Endodermal cell (in vitro differentiated cells): ENCODE measurements at regions not wholly inside any gene's neighbourhood (a gene's known extent, or its start where the extent isn't known, plus 50 kb on each side); places are given as distances from the start of the nearest gene placed in this dataset.

Experiments used
- DNase-seq: peaks from one replicate; pipeline ENCODE4 v3.0.0-alpha.2; 2017
- H3K27ac ChIP-seq: 2 replicates; pipeline ENCODE4 v1.5.1; 2013; ENCODE audit warnings: mild to moderate bottlenecking, low read depth, low read length, moderate library complexity
- H3K27me3 ChIP-seq: 2 replicates; pipeline ENCODE4 v1.6.1; 2013; ENCODE audit warnings: mild to moderate bottlenecking, low read length, moderate library complexity; ENCODE audit not compliant: insufficient read depth, control insufficient read depth, poor library complexity, severe bottlenecking
- H3K36me3 ChIP-seq: 2 replicates; pipeline ENCODE4 v1.7.0; 2013; ENCODE audit warnings: mild to moderate bottlenecking, low read length, moderate library complexity; ENCODE audit not compliant: control insufficient read depth, insufficient read depth
- H3K4me1 ChIP-seq: one replicate; pipeline ENCODE4 v1.7.0; 2013; ENCODE audit warnings: low read length; ENCODE audit not compliant: control insufficient read depth, insufficient read depth
- H3K4me3 ChIP-seq: 2 replicates; pipeline ENCODE4 v1.5.1; 2013; ENCODE audit warnings: mild to moderate bottlenecking, low read length, moderate library complexity
- H3K9ac ChIP-seq: 2 replicates; pipeline ENCODE4 v1.6.1; 2013; ENCODE audit warnings: mild to moderate bottlenecking, low read length, moderate library complexity; ENCODE audit not compliant: poor library complexity, severe bottlenecking; ENCODE audit errors: extremely low read depth
- H3K9me3 ChIP-seq: 2 replicates; pipeline ENCODE4 v1.6.1; 2013; ENCODE audit warnings: mild to moderate bottlenecking, low read length, moderate library complexity; ENCODE audit not compliant: control insufficient read depth
- H3K27ac Mint-ChIP-seq: 2 replicates; pipeline ENCODE4 v1.8.0; 2020; ENCODE audit warnings: mixed read lengths
- H3K27me3 Mint-ChIP-seq: 2 replicates; pipeline ENCODE4 v1.8.0; 2021; ENCODE audit warnings: mild to moderate bottlenecking, mixed read lengths; ENCODE audit not compliant: insufficient read depth
- H3K36me3 Mint-ChIP-seq: 2 replicates; pipeline ENCODE4 v1.8.0; 2020; ENCODE audit warnings: low read depth, mixed read lengths
- H3K4me1 Mint-ChIP-seq: 2 replicates; pipeline ENCODE4 v1.8.0; 2020; ENCODE audit warnings: mixed read lengths
- H3K4me3 Mint-ChIP-seq: 2 replicates; pipeline ENCODE4 v1.8.0; 2020; ENCODE audit warnings: mild to moderate bottlenecking, moderate library complexity, mixed read lengths
- H3K9me3 Mint-ChIP-seq: 2 replicates; pipeline ENCODE4 v1.8.0; 2020; ENCODE audit warnings: mild to moderate bottlenecking, mixed read lengths
- WGBS, 2 experiments: methylation state at CpG; one replicate each; pipeline versions ENCODE4 v1.1.5 to v1.1.7; 2013; ENCODE audit warnings: missing lambda C conversion rate in 2 of 2, mixed read lengths in 1 of 2; ENCODE audit not compliant: insufficient coverage in 1 of 2, insufficient read length in 1 of 2; 5-methylcytosine and 5-hydroxymethylcytosine counted together
- TF ChIP-seq, protein P1 (sequence below): fragments of 200-600 bp; sonication (generic); conservative IDR thresholded peaks from 2 replicates; pipeline ENCODE4 v1.5.0; 2021; ENCODE audit warnings: antibody characterized with exemption, mild to moderate bottlenecking

DNA sequence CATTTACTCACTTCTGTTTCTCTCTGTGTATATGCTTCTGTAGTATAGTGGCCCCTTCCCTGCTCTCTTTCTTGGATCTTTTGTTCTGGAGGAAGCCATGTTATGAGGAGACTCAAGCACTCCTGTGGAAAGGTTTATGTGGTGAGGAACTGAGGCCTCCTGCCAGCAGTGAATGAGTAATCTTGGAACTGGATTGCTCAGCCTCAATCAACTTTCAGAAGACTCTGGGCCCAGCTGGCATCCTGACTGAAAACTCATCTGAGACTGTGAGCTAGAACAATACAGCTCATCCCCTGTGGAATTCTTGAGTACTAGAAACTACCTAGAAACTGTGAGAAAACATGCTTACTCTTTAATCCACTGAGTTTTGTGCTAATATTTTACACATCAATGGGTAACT is 133.1 kb upstream of the ZKSCAN2 start:
- no peaks in the 10 kb centered on the region for H3K27me3 Mint-ChIP-seq
- Histone ChIP-seq H3K4me3 (no peak overlapping the region), H3K27me3 (no peaks in the 10 kb centered on the region), H3K36me3 (no peaks in the 10 kb centered on the region), H3K4me1 (no peaks in the 10 kb centered on the region), H3K27ac (no peak overlapping the region), H3K9ac (no peak overlapping the region), H3K9me3 (peaks cover 6% of the 10 kb centered on the region)
- peaks cover 3% of the 10 kb centered on the region for H3K9me3 Mint-ChIP-seq
- no peaks in the 10 kb centered on the region for H3K4me1 Mint-ChIP-seq
- H3K27ac Mint-ChIP-seq: no peak overlapping the region
- DNase-seq: no peak
- no peaks in the 10 kb centered on the region for H3K36me3 Mint-ChIP-seq
- H3K4me3 Mint-ChIP-seq: no peak overlapping the region
- TF ChIP-seq, protein P1, sequence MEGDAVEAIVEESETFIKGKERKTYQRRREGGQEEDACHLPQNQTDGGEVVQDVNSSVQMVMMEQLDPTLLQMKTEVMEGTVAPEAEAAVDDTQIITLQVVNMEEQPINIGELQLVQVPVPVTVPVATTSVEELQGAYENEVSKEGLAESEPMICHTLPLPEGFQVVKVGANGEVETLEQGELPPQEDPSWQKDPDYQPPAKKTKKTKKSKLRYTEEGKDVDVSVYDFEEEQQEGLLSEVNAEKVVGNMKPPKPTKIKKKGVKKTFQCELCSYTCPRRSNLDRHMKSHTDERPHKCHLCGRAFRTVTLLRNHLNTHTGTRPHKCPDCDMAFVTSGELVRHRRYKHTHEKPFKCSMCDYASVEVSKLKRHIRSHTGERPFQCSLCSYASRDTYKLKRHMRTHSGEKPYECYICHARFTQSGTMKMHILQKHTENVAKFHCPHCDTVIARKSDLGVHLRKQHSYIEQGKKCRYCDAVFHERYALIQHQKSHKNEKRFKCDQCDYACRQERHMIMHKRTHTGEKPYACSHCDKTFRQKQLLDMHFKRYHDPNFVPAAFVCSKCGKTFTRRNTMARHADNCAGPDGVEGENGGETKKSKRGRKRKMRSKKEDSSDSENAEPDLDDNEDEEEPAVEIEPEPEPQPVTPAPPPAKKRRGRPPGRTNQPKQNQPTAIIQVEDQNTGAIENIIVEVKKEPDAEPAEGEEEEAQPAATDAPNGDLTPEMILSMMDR: no peak

DNA sequence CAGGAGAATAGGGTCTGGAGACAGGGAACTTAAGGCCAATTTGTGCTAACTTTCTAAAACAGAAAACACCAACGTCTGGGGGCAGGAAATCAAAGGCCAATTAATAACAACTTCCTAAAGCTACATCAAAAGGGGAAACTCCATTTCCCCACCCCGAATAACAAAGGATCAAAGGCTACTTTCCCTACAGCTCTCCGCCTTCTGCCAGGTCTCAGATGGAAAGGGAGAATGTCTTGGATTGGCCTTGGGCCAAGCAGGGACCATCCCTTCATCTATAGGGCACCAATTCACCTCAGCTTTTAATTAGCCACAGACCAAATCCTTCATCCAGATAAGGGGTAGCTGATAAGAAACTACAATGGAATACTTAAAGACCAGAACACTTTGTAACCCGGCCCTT is 116.9 kb upstream of the ZKSCAN2 start:
- H3K36me3 Mint-ChIP-seq: no peaks in the 10 kb centered on the region
- DNase-seq: peak; percentile 46
- Histone ChIP-seq H3K27ac (no peak overlapping the region), H3K9me3 (peaks cover 8% of the 10 kb centered on the region), H3K27me3 (no peaks in the 10 kb centered on the region), H3K4me3 (no peak overlapping the region), H3K36me3 (no peaks in the 10 kb centered on the region), H3K9ac (no peak overlapping the region), H3K4me1 (no peaks in the 10 kb centered on the region)
- H3K9me3 Mint-ChIP-seq: peaks cover 12% of the 10 kb centered on the region
- 55 to 73% methylated on average over 1 to 4 of the region's 4 CpGs for WGBS, 2 experiments
- TF ChIP-seq, protein P1: no peak
- H3K4me1 Mint-ChIP-seq: peaks cover 27% of the 10 kb centered on the region
- peaks cover 1% of the 10 kb centered on the region for H3K27me3 Mint-ChIP-seq
- H3K4me3 Mint-ChIP-seq: no peak overlapping the region
- no peak overlapping the region for H3K27ac Mint-ChIP-seq

DNA sequence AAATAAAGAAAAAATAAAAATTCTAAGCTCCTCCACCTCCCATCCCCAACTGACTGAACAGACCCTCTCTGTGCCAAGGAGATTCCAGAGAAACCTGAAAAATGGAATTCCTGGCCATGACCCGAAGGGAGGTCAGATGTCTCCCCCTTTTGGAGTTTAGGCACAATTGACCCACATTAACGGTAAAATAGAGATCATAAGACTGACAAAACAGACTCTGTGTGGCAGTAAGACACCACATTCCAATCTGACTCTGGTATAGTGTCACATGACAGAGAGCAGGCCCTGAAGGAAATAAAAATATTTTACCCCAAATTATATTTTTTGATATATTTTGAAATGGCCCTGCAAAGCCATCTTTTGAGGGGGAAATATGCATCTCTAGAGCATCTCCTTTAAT is 115.1 kb upstream of the ZKSCAN2 start:
- peaks cover 8% of the 10 kb centered on the region for H3K9me3 Mint-ChIP-seq
- peak overlapping the region; percentile 29 for H3K4me3 ChIP-seq
- H3K9me3 ChIP-seq: no peaks in the 10 kb centered on the region
- peaks cover 27% of the 10 kb centered on the region for H3K4me1 Mint-ChIP-seq
- no peaks in the 10 kb centered on the region for H3K4me1 ChIP-seq
- H3K4me3 Mint-ChIP-seq: no peak overlapping the region
- TF ChIP-seq, protein P1: peak; percentile 53
- H3K36me3 ChIP-seq: no peaks in the 10 kb centered on the region
- H3K9ac ChIP-seq: no peak overlapping the region
- H3K36me3 Mint-ChIP-seq: no peaks in the 10 kb centered on the region
- no peak for DNase-seq
- H3K27me3 ChIP-seq: no peaks in the 10 kb centered on the region
- no peak overlapping the region for H3K27ac Mint-ChIP-seq
- WGBS, 2 experiments: 88 to 100% methylated on average over 2 of the region's 2 CpGs
- no peak overlapping the region for H3K27ac ChIP-seq
- H3K27me3 Mint-ChIP-seq: peaks cover 5% of the 10 kb centered on the region
